ENCODE measurements at regions not wholly inside any gene's neighbourhood (a gene's known extent, or its start where the extent isn't known, plus 50 kb on each side); places are given as distances from the start of the nearest gene placed in this dataset.

- Histone ChIP-seq H3K27me3 (ENCODE audit: control insufficient read depth in 1 of 2, insufficient read depth in 2 of 2, low read length in 2 of 2) (peaks cover 0 to 3% of the 10 kb centered on the region in 2 experiments), H3K27ac (ENCODE audit: low read depth in 1 of 2, low read length in 2 of 2) (no peak overlapping the region), H3K4me1 (ENCODE audit: insufficient read depth, low read length) (no peaks in the 10 kb centered on the region), H3K4me3 (ENCODE audit: low read length) (no peak overlapping the region), H3K36me3 (ENCODE audit: insufficient read depth, low read length) (no peaks in the 10 kb centered on the region), H3K9me3 (ENCODE audit: control insufficient read depth in 1 of 2, insufficient read depth in 1 of 2, low read length in 2 of 2) (no peaks in the 10 kb centered on the region)
- intact Hi-C loops (cut with DNase I, micrococcal nuclease): no loop called here
- CTCF ChIA-PET: no interaction called here
- H3K9me3 Mint-ChIP-seq: no peaks in the 10 kb centered on the region
- no peak overlapping the region for H3K27ac Mint-ChIP-seq
- H3K27me3 Mint-ChIP-seq: no peaks in the 10 kb centered on the region
- no peak overlapping the region for H3K4me3 Mint-ChIP-seq
- POLR2A ChIA-PET: no interaction called here
- no peak for TF ChIP-seq CTCF (IDR thresholded peaks at IDR 0.05)
- H3K36me3 Mint-ChIP-seq (ENCODE audit: low read depth): no peaks in the 10 kb centered on the region
- no peaks in the 10 kb centered on the region for H3K4me1 Mint-ChIP-seq (ENCODE audit: low read depth)
- ATAC-seq (ENCODE audit: poor library complexity) (no peak), DNase-seq (no peak)
Measured at GRCh38 chr14:89078021-89078795, 253.8 kb downstream of the TTC8 start.

DNA sequence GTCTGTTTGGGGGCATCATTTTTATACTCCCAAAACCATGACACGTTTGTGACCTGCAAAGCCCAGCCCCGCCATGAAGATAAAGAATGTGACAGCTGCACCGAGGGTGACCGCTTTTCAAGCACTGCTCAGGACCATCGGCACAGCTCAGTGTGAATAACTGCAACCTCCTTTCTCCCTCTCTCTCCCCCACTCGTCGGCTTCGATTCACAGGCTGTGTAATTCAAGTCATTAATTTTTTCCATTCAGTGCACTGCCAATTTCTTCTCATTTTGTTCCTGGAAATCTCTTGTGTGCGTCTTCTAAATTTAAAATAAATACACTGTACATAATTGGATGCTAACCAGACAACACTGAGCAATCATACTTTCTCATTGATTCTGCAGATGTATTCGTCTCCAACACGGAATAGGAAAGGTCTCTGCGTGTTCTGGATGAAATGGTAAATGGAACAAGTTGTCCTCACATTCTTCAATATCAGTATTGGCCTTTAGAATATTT is 260.8 kb downstream of the TTC8 start:
- Histone ChIP-seq H3K27me3 (ENCODE audit: control insufficient read depth in 1 of 2, insufficient read depth in 2 of 2, low read length in 2 of 2) (no peaks in the 10 kb centered on the region), H3K36me3 (ENCODE audit: insufficient read depth, low read length) (no peaks in the 10 kb centered on the region), H3K27ac (ENCODE audit: low read depth in 1 of 2, low read length in 2 of 2) (no peak overlapping the region), H3K4me1 (ENCODE audit: insufficient read depth, low read length) (no peaks in the 10 kb centered on the region), H3K4me3 (ENCODE audit: low read length) (no peak overlapping the region), H3K9me3 (ENCODE audit: control insufficient read depth in 1 of 2, insufficient read depth in 1 of 2, low read length in 2 of 2) (no peaks in the 10 kb centered on the region)
- H3K4me3 Mint-ChIP-seq: no peak overlapping the region
- ATAC-seq (ENCODE audit: poor library complexity) (no peak), DNase-seq (no peak)
- no peaks in the 10 kb centered on the region for H3K27me3 Mint-ChIP-seq
- POLR2A ChIA-PET: no interaction called here
- H3K4me1 Mint-ChIP-seq (ENCODE audit: low read depth): no peaks in the 10 kb centered on the region
- no peak overlapping the region for H3K27ac Mint-ChIP-seq
- TF ChIP-seq CTCF (IDR thresholded peaks at IDR 0.05): no peak
- no peaks in the 10 kb centered on the region for H3K36me3 Mint-ChIP-seq (ENCODE audit: low read depth)
- no peaks in the 10 kb centered on the region for H3K9me3 Mint-ChIP-seq
- CTCF ChIA-PET: no interaction called here
- intact Hi-C loops (cut with DNase I, micrococcal nuclease): no loop called here

GRCh38 chr14:89085737-89086382 is 261.4 kb downstream of the TTC8 start:
- no peak for TF ChIP-seq CTCF (IDR thresholded peaks at IDR 0.05)
- H3K4me1 Mint-ChIP-seq (ENCODE audit: low read depth): no peaks in the 10 kb centered on the region
- no peaks in the 10 kb centered on the region for H3K27me3 Mint-ChIP-seq
- H3K27ac ChIP-seq (ENCODE audit: low read depth in 1 of 2, low read length in 2 of 2): no peak overlapping the region
- ATAC-seq (ENCODE audit: poor library complexity) (no peak), DNase-seq (no peak)
- no peak overlapping the region for H3K4me3 ChIP-seq (ENCODE audit: low read length)
- no peaks in the 10 kb centered on the region for H3K4me1 ChIP-seq (ENCODE audit: insufficient read depth, low read length)
- no peaks in the 10 kb centered on the region for H3K9me3 Mint-ChIP-seq
- H3K27me3 ChIP-seq (ENCODE audit: control insufficient read depth in 1 of 2, insufficient read depth in 2 of 2, low read length in 2 of 2): no peaks in the 10 kb centered on the region
- CTCF ChIA-PET: no interaction called here
- H3K36me3 Mint-ChIP-seq (ENCODE audit: low read depth): no peaks in the 10 kb centered on the region
- POLR2A ChIA-PET: no interaction called here
- H3K9me3 ChIP-seq (ENCODE audit: control insufficient read depth in 1 of 2, insufficient read depth in 1 of 2, low read length in 2 of 2): no peaks in the 10 kb centered on the region
- no peaks in the 10 kb centered on the region for H3K36me3 ChIP-seq (ENCODE audit: insufficient read depth, low read length)
- H3K4me3 Mint-ChIP-seq: no peak overlapping the region
- intact Hi-C loops (cut with DNase I, micrococcal nuclease): no loop called here
- H3K27ac Mint-ChIP-seq: no peak overlapping the region

Measured in CD4-positive, alpha-beta T cell (primary cell).